ENCODE measurements at regions not wholly inside any gene's neighbourhood (a gene's known extent, or its start where the extent isn't known, plus 50 kb on each side); places are given as distances from the start of the nearest gene placed in this dataset.

GRCh38 chr16:79359082-79359481, 241.5 kb downstream of the MAF start:
- no peak for TF ChIP-seq CTCF (IDR thresholded peaks at IDR 0.05 in 2 of 3, conservative IDR thresholded peaks at IDR 0.05 in 1 of 3; ENCODE audit: borderline replicate concordance in 1 of 3, insufficient read depth in 1 of 3, low read depth in 2 of 3, low read length in 2 of 3)
- no peak for TF ChIP-seq TCF7L2 (IDR thresholded peaks at IDR 0.05; ENCODE audit: borderline replicate concordance, extremely low read depth, insufficient read depth, insufficient read length)
- TF ChIP-seq YY1 (IDR thresholded peaks at IDR 0.05; ENCODE audit: extremely low read depth, insufficient replicate concordance, low read depth, low read length) = no peak
- TF ChIP-seq EZH2 (IDR thresholded peaks at IDR 0.05) = no peak
- TF ChIP-seq ZNF274 (IDR thresholded peaks at IDR 0.05; ENCODE audit: low read depth, low read length) = no peak
- no peak for TF ChIP-seq RAD21 (IDR thresholded peaks at IDR 0.05; ENCODE audit: low read depth)
- TF ChIP-seq POLR2AphosphoS5 (IDR thresholded peaks at IDR 0.05; ENCODE audit: low read depth, low read length) = no peak
- no peak for TF ChIP-seq JUND (IDR thresholded peaks at IDR 0.05)
- TF ChIP-seq POLR2A (IDR thresholded peaks at IDR 0.05; ENCODE audit: borderline replicate concordance, extremely low read depth, insufficient read depth, insufficient read length) = no peak
- TF ChIP-seq EZH2phosphoT487 (IDR thresholded peaks at IDR 0.05; ENCODE audit: borderline replicate concordance) = no peak
